ENCODE measurements at regions not wholly inside any gene's neighbourhood (a gene's known extent, or its start where the extent isn't known, plus 50 kb on each side); places are given as distances from the start of the nearest gene placed in this dataset.

GRCh38 chr22:23397613-23398567, 182.2 kb downstream of the IGLL1 start:
- no peak for TF ChIP-seq EZH2phosphoT487 (IDR thresholded peaks at IDR 0.05; ENCODE audit: low read length)
- no peak for TF ChIP-seq EZH2 (optimal IDR thresholded peaks at IDR 0.05; ENCODE audit: low read depth, low read length)
- TF ChIP-seq CTCF (IDR thresholded peaks at IDR 0.05; ENCODE audit: low read length): no peak
- Histone ChIP-seq H3K36me3 (replicated peaks; ENCODE audit: insufficient read depth, low read length) (no peaks in the 10 kb centered on the region), H2AFZ (ENCODE audit: low read length) (no peak overlapping the region), H4K20me1 (ENCODE audit: insufficient read depth, low read length) (no peaks in the 10 kb centered on the region), H3K9me2 (replicated peaks; ENCODE audit: insufficient read depth, low read length) (no peaks in the 10 kb centered on the region), H3K79me2 (ENCODE audit: low read length) (no peaks in the 10 kb centered on the region), H3K4me1 (ENCODE audit: low read length) (peaks cover 3% of the 10 kb centered on the region; the same call in 1 of the 2 replicates), H3K27ac (ENCODE audit: low read length) (no peak overlapping the region), H3K9me3 (replicated peaks; ENCODE audit: insufficient read depth, low read length) (no peaks in the 10 kb centered on the region), H3K27me3 (replicated peaks; ENCODE audit: insufficient read depth, low read length) (peaks cover 4% of the 10 kb centered on the region), H3F3A (ENCODE audit: insufficient read depth, low read length) (no peaks in the 10 kb centered on the region), H3K4me2 (ENCODE audit: low read depth, low read length) (no peak overlapping the region), H3K4me3 (ENCODE audit: low read length) (no peak overlapping the region), H3K9ac (ENCODE audit: low read length) (no peak overlapping the region)
- no peak for DNase-seq

- H4K20me1 ChIP-seq (ENCODE audit: insufficient read depth, low read length): no peaks in the 10 kb centered on the region
- no peaks in the 10 kb centered on the region for H3K9me2 ChIP-seq (replicated peaks; ENCODE audit: insufficient read depth, low read length)
- no peak for DNase-seq
- no peaks in the 10 kb centered on the region for H3K9me3 ChIP-seq (replicated peaks; ENCODE audit: insufficient read depth, low read length)
- no peak overlapping the region for H3K9ac ChIP-seq (ENCODE audit: low read length)
- H3K27me3 ChIP-seq (replicated peaks; ENCODE audit: insufficient read depth, low read length): peaks cover 11% of the 10 kb centered on the region
- H3K4me1 ChIP-seq (ENCODE audit: low read length): peaks cover 3% of the 10 kb centered on the region; the same call in 1 of the 2 replicates
- H3F3A ChIP-seq (ENCODE audit: insufficient read depth, low read length): no peaks in the 10 kb centered on the region
- no peak for TF ChIP-seq CTCF (IDR thresholded peaks at IDR 0.05; ENCODE audit: low read length)
- no peak for TF ChIP-seq EZH2phosphoT487 (IDR thresholded peaks at IDR 0.05; ENCODE audit: low read length)
- TF ChIP-seq EZH2 (optimal IDR thresholded peaks at IDR 0.05; ENCODE audit: low read depth, low read length): no peak
- H2AFZ ChIP-seq (ENCODE audit: low read length): no peak overlapping the region
- no peak overlapping the region for H3K4me3 ChIP-seq (ENCODE audit: low read length)
- H3K4me2 ChIP-seq (ENCODE audit: low read depth, low read length): no peak overlapping the region
- no peak overlapping the region for H3K27ac ChIP-seq (ENCODE audit: low read length)
- no peaks in the 10 kb centered on the region for H3K79me2 ChIP-seq (ENCODE audit: low read length)
- H3K36me3 ChIP-seq (replicated peaks; ENCODE audit: insufficient read depth, low read length): no peaks in the 10 kb centered on the region
These were observed 183.0 kb downstream of the IGLL1 start for GRCh38 chr22:23397008-23397612.

DNA sequence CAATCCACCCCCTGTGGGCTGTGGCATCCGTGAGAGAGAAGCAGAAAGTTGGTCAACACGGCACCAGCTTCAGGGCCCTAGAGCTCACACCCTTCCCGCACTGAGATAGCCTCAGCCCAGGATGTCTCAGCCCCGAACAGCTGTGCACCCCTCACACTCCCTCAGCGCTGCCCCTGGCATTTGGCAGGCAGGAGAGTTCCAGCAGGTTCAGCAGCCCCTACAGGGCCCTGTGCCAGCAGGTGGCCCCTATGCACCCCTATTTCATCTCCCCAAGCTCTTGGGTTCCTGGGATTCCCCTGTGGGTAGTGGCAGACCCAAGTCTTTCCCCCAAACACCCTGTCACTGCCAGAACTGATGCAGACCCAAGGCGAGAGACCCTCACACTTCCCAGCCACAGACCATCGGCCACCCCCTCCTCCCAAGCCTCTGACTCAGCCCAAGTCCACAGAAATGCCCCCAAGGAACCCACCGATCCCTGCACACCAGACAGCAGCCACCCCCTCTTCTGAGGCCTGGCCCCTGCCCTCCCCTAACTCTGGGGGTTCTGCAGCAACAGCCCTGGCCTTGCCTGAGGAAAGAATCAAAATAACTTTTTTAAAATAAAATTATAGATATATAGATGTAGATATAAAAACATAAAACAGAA, 183.6 kb downstream of the IGLL1 start:
- no peak overlapping the region for H3K4me2 ChIP-seq (ENCODE audit: low read depth, low read length)
- TF ChIP-seq CTCF (IDR thresholded peaks at IDR 0.05; ENCODE audit: low read length) (no peak), EZH2phosphoT487 (IDR thresholded peaks at IDR 0.05; ENCODE audit: low read length) (no peak), EZH2 (optimal IDR thresholded peaks at IDR 0.05; ENCODE audit: low read depth, low read length) (no peak)
- no peaks in the 10 kb centered on the region for H3F3A ChIP-seq (ENCODE audit: insufficient read depth, low read length)
- H3K4me3 ChIP-seq (ENCODE audit: low read length): no peak overlapping the region
- no peaks in the 10 kb centered on the region for H3K9me3 ChIP-seq (replicated peaks; ENCODE audit: insufficient read depth, low read length)
- no peaks in the 10 kb centered on the region for H3K9me2 ChIP-seq (replicated peaks; ENCODE audit: insufficient read depth, low read length)
- no peaks in the 10 kb centered on the region for H4K20me1 ChIP-seq (ENCODE audit: insufficient read depth, low read length)
- no peaks in the 10 kb centered on the region for H3K79me2 ChIP-seq (ENCODE audit: low read length)
- H3K4me1 ChIP-seq (ENCODE audit: low read length): no peaks in the 10 kb centered on the region
- no peak overlapping the region for H3K9ac ChIP-seq (ENCODE audit: low read length)
- no peak overlapping the region for H3K27ac ChIP-seq (ENCODE audit: low read length)
- peaks cover 17% of the 10 kb centered on the region for H3K27me3 ChIP-seq (replicated peaks; ENCODE audit: insufficient read depth, low read length)
- no peak overlapping the region for H2AFZ ChIP-seq (ENCODE audit: low read length)
- no peaks in the 10 kb centered on the region for H3K36me3 ChIP-seq (replicated peaks; ENCODE audit: insufficient read depth, low read length)
- DNase-seq: no peak
